RWPE2 (cell line): ENCODE measurements at regions not wholly inside any gene's neighbourhood (a gene's known extent, or its start where the extent isn't known, plus 50 kb on each side); places are given as distances from the start of the nearest gene placed in this dataset.

Experiments used
- ATAC-seq: fragments of 200-7000 bp; cut with Tn5 transposase; 3 replicates; pipeline ENCODE4 v1.9.1; 2021; ENCODE audit warnings: low read depth
- DNase-seq: peaks from one replicate; pipeline ENCODE4 v3.0.0-alpha.2; 2020; ENCODE audit warnings: low spot score
- H3K27ac ChIP-seq: fragments of 450-650 bp; 2 replicates; pipeline ENCODE4 v1.5.1; 2017; ENCODE audit warnings: mild to moderate bottlenecking; ENCODE audit not compliant: poor library complexity, severe bottlenecking
- H3K27me3 ChIP-seq: fragments of 250-450 bp; sonication (Bioruptor Pico); 2 replicates; pipeline ENCODE4 v1.5.1; 2021; ENCODE audit warnings: mild to moderate bottlenecking, moderate library complexity; ENCODE audit not compliant: insufficient read depth, poor library complexity, severe bottlenecking
- H3K36me3 ChIP-seq: fragments of 250-450 bp; sonication (Bioruptor Pico); 2 replicates; pipeline ENCODE4 v1.5.1; 2020; ENCODE audit warnings: low read depth, mild to moderate bottlenecking, moderate library complexity
- H3K4me1 ChIP-seq: fragments of 250-450 bp; sonication (Bioruptor Pico); 2 replicates; pipeline ENCODE4 v1.5.1; 2021; ENCODE audit warnings: mild to moderate bottlenecking, moderate library complexity; ENCODE audit not compliant: insufficient read depth, poor library complexity, severe bottlenecking
- H3K4me3 ChIP-seq: fragments of 250-450 bp; sonication (Bioruptor Pico); 2 replicates; pipeline ENCODE4 v1.5.1; 2021; ENCODE audit warnings: mild to moderate bottlenecking, moderate library complexity; ENCODE audit not compliant: severe bottlenecking
- H3K9me3 ChIP-seq: fragments of 250-450 bp; sonication (Bioruptor Pico); 2 replicates; pipeline ENCODE4 v1.5.1; 2021; ENCODE audit warnings: mild to moderate bottlenecking, moderate library complexity; ENCODE audit not compliant: severe bottlenecking
- CTCF ChIP-seq: fragments of 450-650 bp; IDR thresholded peaks from one replicate; pipeline ENCODE4 v1.5.1; 2017; ENCODE audit warnings: mild to moderate bottlenecking, moderate library complexity; ENCODE audit not compliant: poor library complexity, severe bottlenecking

GRCh38 chr4:189073739-189074138, 866.9 kb upstream of the FRG1 start:
- ATAC-seq, result no peak
- Histone ChIP-seq H3K9me3 (no peaks in the 10 kb centered on the region), H3K4me1 (peaks cover 8% of the 10 kb centered on the region), H3K27me3 (no peaks in the 10 kb centered on the region), H3K36me3 (no peaks in the 10 kb centered on the region), H3K27ac (no peak overlapping the region), H3K4me3 (no peak overlapping the region)
- no peak for DNase-seq
- TF ChIP-seq CTCF, result no peak

- no peaks in the 10 kb centered on the region for H3K27me3 ChIP-seq
- peak overlapping the region; percentile 57 for H3K27ac ChIP-seq
- no peak overlapping the region for H3K4me3 ChIP-seq
- no peak for TF ChIP-seq CTCF
- DNase-seq (no peak), ATAC-seq (peak; percentile 99)
- no peaks in the 10 kb centered on the region for H3K36me3 ChIP-seq
- no peaks in the 10 kb centered on the region for H3K9me3 ChIP-seq
- H3K4me1 ChIP-seq, result peaks cover 11% of the 10 kb centered on the region
Measured at GRCh38 chr4:189081826-189082225, 858.8 kb upstream of the FRG1 start.

GRCh38 chr4:189083769-189084168, 856.9 kb upstream of the FRG1 start:
- Histone ChIP-seq H3K36me3 (no peaks in the 10 kb centered on the region), H3K27me3 (no peaks in the 10 kb centered on the region), H3K4me1 (peaks cover 11% of the 10 kb centered on the region), H3K4me3 (no peak overlapping the region), H3K9me3 (no peaks in the 10 kb centered on the region), H3K27ac (no peak overlapping the region)
- no peak for TF ChIP-seq CTCF
- ATAC-seq (no peak), DNase-seq (no peak)

- H3K4me3 ChIP-seq, result no peak overlapping the region
- DNase-seq (no peak), ATAC-seq (no peak)
- peaks cover 11% of the 10 kb centered on the region for H3K4me1 ChIP-seq
- no peak for TF ChIP-seq CTCF
- no peaks in the 10 kb centered on the region for H3K9me3 ChIP-seq
- H3K36me3 ChIP-seq, result no peaks in the 10 kb centered on the region
- H3K27ac ChIP-seq, result no peak overlapping the region
- H3K27me3 ChIP-seq, result no peaks in the 10 kb centered on the region
Measured at GRCh38 chr4:189084671-189085070, 856.0 kb upstream of the FRG1 start.

GRCh38 chr4:189087971-189088370, 852.7 kb upstream of the FRG1 start:
- Histone ChIP-seq H3K4me3 (no peak overlapping the region), H3K27me3 (no peaks in the 10 kb centered on the region), H3K9me3 (no peaks in the 10 kb centered on the region), H3K27ac (no peak overlapping the region), H3K4me1 (peaks cover 3% of the 10 kb centered on the region), H3K36me3 (no peaks in the 10 kb centered on the region)
- DNase-seq, result no peak
- no peak for ATAC-seq
- no peak for TF ChIP-seq CTCF
